Calu3 (cell line): ENCODE measurements at regions not wholly inside any gene's neighbourhood (a gene's known extent, or its start where the extent isn't known, plus 50 kb on each side); places are given as distances from the start of the nearest gene placed in this dataset.

Experiments
- BruUV-seq: library from RNA; stranded (reverse); fragments of 400-500 nt; replicated peaks from 2 replicates; lab custom pipeline; 2021; lab: Mats Ljungman, UMichigan
- CTCF ChIA-PET: fragments of 300-600 bp; sonication (Branson Sonifier 250); formaldehyde crosslinking; loops from one replicate; lab custom pipeline; 2022; ENCODE audit warnings: antibody characterized with exemption; lab: Charles Lee
- DNase-seq: peaks from one replicate; pipeline ENCODE4 v3.0.0; 2022
- H3K27ac Mint-ChIP-seq: one replicate; pipeline ENCODE4 v1.8.0; 2022; ENCODE audit warnings: mixed read lengths; ENCODE audit not compliant: unreplicated experiment
- H3K27me3 Mint-ChIP-seq: one replicate; pipeline ENCODE4 v1.8.0; 2022; ENCODE audit warnings: mixed read lengths; ENCODE audit not compliant: unreplicated experiment
- H3K36me3 Mint-ChIP-seq: one replicate; pipeline ENCODE4 v1.8.0; 2022; ENCODE audit warnings: mild to moderate bottlenecking, moderate library complexity, mixed read lengths; ENCODE audit not compliant: insufficient read depth, unreplicated experiment
- H3K4me1 Mint-ChIP-seq: one replicate; pipeline ENCODE4 v1.8.0; 2022; ENCODE audit warnings: mild to moderate bottlenecking, low read depth, mixed read lengths; ENCODE audit not compliant: unreplicated experiment
- H3K4me3 Mint-ChIP-seq: one replicate; pipeline ENCODE4 v1.8.0; 2022; ENCODE audit warnings: mild to moderate bottlenecking, low read depth, moderate library complexity, mixed read lengths; ENCODE audit not compliant: unreplicated experiment
- H3K9me3 Mint-ChIP-seq: one replicate; pipeline ENCODE4 v1.8.0; 2022; ENCODE audit warnings: low read depth, mixed read lengths; ENCODE audit not compliant: unreplicated experiment
- CTCF ChIP-seq: fragments of 200-600 bp; IDR thresholded peaks from one replicate; pipeline ENCODE4 v1.8.0; 2022; ENCODE audit warnings: antibody characterized with exemption; ENCODE audit not compliant: unreplicated experiment
- intact Hi-C: fragments of 100-400 bp; cut with micrococcal nuclease; formaldehyde crosslinking; loops from one replicate; pipeline ENCODE4 v1.10.0; 2022; ENCODE audit not compliant: unreplicated experiment

- no peak overlapping the region for H3K27ac Mint-ChIP-seq
- no TSS peak for BruUV-seq
- no peaks in the 10 kb centered on the region for H3K36me3 Mint-ChIP-seq
- CTCF ChIA-PET: no interaction called here
- TF ChIP-seq CTCF: no peak
- H3K9me3 Mint-ChIP-seq: peaks cover 36% of the 10 kb centered on the region
- H3K4me3 Mint-ChIP-seq: no peak overlapping the region
- intact Hi-C loops: no loop called here
- H3K27me3 Mint-ChIP-seq: no peaks in the 10 kb centered on the region
- DNase-seq: no peak
- H3K4me1 Mint-ChIP-seq: no peaks in the 10 kb centered on the region
These were observed 1167.3 kb downstream of the TBC1D22A start for GRCh38 chr22:47929646-47930185.

- Mint-ChIP-seq H3K4me1 (no peaks in the 10 kb centered on the region), H3K4me3 (no peak overlapping the region), H3K9me3 (peaks cover 33% of the 10 kb centered on the region), H3K27me3 (no peaks in the 10 kb centered on the region), H3K27ac (no peak overlapping the region), H3K36me3 (no peaks in the 10 kb centered on the region)
- DNase-seq: no peak
- no TSS peak for BruUV-seq
- intact Hi-C loops: no loop called here
- CTCF ChIA-PET: no interaction called here
- no peak for TF ChIP-seq CTCF
These were observed 1166.6 kb downstream of the TBC1D22A start for GRCh38 chr22:47929073-47929472.

DNA sequence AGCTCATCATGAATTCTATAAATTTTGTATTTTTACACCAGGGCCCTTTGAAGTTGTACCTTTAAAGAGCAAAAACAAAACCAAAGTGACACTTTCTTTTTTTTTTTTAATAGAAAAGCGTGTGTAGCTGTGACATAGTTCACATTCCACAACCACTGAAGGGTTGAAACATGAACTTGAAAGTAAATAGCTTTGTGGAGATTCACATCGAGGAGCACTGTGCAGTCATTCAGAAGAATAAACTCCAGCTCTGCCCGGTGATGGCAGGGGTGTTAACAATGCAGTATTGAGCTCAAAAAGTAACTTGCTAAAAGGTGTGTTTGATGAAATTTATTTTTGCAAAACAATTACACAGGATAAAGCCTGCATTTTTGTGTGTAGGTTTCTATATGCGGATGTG, 1166.2 kb downstream of the TBC1D22A start:
- TF ChIP-seq CTCF: no peak
- H3K9me3 Mint-ChIP-seq: peaks cover 36% of the 10 kb centered on the region
- DNase-seq: no peak
- intact Hi-C loops: no loop called here
- no peak overlapping the region for H3K27ac Mint-ChIP-seq
- CTCF ChIA-PET: no interaction called here
- H3K27me3 Mint-ChIP-seq: no peaks in the 10 kb centered on the region
- H3K36me3 Mint-ChIP-seq: no peaks in the 10 kb centered on the region
- no peaks in the 10 kb centered on the region for H3K4me1 Mint-ChIP-seq
- BruUV-seq: no TSS peak
- H3K4me3 Mint-ChIP-seq: no peak overlapping the region

DNA sequence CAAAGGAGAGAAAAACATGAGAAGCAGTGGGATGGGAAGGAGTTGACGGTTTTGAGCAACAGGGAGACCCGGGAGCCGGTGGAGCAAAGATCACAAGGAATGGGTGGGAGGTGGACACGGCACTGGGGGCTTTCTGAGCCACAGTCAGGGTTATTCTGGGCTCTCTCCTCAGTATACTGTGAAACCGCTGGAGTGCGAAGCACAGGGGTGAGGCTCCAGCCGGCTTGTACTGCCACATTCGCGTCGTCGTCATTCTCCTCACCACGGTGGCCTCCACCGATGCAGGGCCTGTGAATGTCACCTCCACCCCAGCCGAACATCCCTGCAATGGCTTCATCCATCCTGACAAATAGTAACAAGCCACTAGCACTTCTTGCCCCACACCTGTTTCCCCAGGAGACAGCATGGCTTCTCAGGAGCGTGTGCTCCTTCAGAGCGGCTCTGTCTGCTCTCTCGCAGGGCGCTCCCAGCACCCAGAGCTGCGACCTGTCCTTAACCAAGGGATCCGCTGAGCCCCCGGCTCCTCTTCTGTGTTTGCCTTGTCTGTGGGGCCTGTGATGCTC, 1165.3 kb downstream of the TBC1D22A start:
- Mint-ChIP-seq H3K4me1 (no peaks in the 10 kb centered on the region), H3K9me3 (peaks cover 37% of the 10 kb centered on the region), H3K36me3 (no peaks in the 10 kb centered on the region), H3K27ac (no peak overlapping the region), H3K27me3 (no peaks in the 10 kb centered on the region), H3K4me3 (no peak overlapping the region)
- intact Hi-C loops: no loop called here
- no peak for DNase-seq
- BruUV-seq: no TSS peak
- CTCF ChIA-PET: no interaction called here
- TF ChIP-seq CTCF: no peak
